ENCODE measurements at regions not wholly inside any gene's neighbourhood (a gene's known extent, or its start where the extent isn't known, plus 50 kb on each side); places are given as distances from the start of the nearest gene placed in this dataset.

DNA sequence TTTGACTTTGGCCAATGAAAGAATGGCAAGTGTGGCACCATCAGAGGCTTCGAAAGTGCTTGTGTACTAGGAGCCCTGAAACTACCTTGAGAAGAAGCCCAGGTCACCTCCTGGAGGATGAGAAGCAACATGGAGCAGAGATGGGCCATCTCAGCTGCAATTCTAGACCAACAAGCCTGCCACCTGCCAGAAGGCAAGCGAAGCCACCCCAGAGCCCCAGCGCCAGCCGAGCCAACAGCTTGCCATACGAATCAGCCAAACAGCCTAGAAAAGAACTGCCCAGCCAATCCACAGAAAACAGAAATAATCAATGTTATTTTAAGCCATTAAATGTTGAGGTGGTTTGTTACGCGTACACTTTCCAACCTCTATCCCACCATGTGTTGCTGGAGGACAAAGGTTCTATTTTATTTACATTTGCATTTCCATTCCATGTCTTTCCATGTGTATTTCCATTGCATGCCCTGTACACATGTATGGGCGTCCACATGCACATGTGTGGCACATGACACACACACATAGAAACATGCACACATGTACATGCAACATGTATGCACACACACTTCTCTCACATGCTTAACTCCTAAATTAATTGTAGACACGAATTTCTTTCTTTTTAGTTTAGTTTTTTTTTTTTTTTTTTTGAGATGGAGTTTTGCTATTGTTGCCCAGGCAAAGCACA lies 144.3 kb upstream of the TNRC6C start:
- TF ChIP-seq, protein P1, sequence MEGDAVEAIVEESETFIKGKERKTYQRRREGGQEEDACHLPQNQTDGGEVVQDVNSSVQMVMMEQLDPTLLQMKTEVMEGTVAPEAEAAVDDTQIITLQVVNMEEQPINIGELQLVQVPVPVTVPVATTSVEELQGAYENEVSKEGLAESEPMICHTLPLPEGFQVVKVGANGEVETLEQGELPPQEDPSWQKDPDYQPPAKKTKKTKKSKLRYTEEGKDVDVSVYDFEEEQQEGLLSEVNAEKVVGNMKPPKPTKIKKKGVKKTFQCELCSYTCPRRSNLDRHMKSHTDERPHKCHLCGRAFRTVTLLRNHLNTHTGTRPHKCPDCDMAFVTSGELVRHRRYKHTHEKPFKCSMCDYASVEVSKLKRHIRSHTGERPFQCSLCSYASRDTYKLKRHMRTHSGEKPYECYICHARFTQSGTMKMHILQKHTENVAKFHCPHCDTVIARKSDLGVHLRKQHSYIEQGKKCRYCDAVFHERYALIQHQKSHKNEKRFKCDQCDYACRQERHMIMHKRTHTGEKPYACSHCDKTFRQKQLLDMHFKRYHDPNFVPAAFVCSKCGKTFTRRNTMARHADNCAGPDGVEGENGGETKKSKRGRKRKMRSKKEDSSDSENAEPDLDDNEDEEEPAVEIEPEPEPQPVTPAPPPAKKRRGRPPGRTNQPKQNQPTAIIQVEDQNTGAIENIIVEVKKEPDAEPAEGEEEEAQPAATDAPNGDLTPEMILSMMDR (tag by site-specific recombination; IDR thresholded peaks at IDR 0.05) = no peak
- TF ChIP-seq, protein P2, sequence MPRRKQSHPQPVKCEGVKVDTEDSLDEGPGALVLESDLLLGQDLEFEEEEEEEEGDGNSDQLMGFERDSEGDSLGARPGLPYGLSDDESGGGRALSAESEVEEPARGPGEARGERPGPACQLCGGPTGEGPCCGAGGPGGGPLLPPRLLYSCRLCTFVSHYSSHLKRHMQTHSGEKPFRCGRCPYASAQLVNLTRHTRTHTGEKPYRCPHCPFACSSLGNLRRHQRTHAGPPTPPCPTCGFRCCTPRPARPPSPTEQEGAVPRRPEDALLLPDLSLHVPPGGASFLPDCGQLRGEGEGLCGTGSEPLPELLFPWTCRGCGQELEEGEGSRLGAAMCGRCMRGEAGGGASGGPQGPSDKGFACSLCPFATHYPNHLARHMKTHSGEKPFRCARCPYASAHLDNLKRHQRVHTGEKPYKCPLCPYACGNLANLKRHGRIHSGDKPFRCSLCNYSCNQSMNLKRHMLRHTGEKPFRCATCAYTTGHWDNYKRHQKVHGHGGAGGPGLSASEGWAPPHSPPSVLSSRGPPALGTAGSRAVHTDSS (tag by site-specific recombination; IDR thresholded peaks at IDR 0.05) = no peak
- TF ChIP-seq ZNF2 (tag by site-specific recombination; IDR thresholded peaks at IDR 0.05) (no peak), ZBTB8A (tag by site-specific recombination; IDR thresholded peaks at IDR 0.05) (no peak), ZNF121 (tag by site-specific recombination; IDR thresholded peaks at IDR 0.05) (no peak), SP3 (tag by site-specific recombination; IDR thresholded peaks at IDR 0.05) (no peak), ZNF416 (tag by site-specific recombination; IDR thresholded peaks at IDR 0.05) (no peak), WT1 (tag by site-specific recombination; IDR thresholded peaks at IDR 0.05) (no peak), GLI4 (tag by site-specific recombination; IDR thresholded peaks at IDR 0.05) (no peak)
- TF ChIP-seq, protein P3, sequence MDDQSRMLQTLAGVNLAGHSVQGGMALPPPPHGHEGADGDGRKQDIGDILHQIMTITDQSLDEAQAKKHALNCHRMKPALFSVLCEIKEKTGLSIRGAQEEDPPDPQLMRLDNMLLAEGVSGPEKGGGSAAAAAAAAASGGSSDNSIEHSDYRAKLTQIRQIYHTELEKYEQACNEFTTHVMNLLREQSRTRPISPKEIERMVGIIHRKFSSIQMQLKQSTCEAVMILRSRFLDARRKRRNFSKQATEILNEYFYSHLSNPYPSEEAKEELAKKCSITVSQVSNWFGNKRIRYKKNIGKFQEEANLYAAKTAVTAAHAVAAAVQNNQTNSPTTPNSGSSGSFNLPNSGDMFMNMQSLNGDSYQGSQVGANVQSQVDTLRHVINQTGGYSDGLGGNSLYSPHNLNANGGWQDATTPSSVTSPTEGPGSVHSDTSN (CRISPR knock-in tag; IDR thresholded peaks at IDR 0.05) = no peak
- TF ChIP-seq, protein P4, sequence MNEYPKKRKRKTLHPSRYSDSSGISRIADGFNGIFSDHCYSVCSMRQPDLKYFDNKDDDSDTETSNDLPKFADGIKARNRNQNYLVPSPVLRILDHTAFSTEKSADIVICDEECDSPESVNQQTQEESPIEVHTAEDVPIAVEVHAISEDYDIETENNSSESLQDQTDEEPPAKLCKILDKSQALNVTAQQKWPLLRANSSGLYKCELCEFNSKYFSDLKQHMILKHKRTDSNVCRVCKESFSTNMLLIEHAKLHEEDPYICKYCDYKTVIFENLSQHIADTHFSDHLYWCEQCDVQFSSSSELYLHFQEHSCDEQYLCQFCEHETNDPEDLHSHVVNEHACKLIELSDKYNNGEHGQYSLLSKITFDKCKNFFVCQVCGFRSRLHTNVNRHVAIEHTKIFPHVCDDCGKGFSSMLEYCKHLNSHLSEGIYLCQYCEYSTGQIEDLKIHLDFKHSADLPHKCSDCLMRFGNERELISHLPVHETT (tag by site-specific recombination; IDR thresholded peaks at IDR 0.05) = no peak
- TF ChIP-seq, protein P5, sequence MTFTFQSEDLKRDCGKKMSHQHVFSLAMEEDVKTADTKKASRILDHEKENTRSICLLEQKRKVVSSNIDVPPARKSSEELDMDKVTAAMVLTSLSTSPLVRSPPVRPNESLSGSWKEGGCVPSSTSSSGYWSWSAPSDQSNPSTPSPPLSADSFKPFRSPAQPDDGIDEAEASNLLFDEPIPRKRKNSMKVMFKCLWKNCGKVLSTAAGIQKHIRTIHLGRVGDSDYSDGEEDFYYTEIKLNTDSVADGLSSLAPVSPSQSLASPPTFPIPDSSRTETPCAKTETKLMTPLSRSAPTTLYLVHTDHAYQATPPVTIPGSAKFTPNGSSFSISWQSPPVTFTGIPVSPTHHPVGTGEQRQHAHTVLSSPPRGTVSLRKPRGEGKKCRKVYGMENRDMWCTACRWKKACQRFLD (tag by site-specific recombination; IDR thresholded peaks at IDR 0.05) = no peak
- TF ChIP-seq, protein P6, sequence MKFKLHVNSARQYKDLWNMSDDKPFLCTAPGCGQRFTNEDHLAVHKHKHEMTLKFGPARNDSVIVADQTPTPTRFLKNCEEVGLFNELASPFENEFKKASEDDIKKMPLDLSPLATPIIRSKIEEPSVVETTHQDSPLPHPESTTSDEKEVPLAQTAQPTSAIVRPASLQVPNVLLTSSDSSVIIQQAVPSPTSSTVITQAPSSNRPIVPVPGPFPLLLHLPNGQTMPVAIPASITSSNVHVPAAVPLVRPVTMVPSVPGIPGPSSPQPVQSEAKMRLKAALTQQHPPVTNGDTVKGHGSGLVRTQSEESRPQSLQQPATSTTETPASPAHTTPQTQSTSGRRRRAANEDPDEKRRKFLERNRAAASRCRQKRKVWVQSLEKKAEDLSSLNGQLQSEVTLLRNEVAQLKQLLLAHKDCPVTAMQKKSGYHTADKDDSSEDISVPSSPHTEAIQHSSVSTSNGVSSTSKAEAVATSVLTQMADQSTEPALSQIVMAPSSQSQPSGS (tag by site-specific recombination; IDR thresholded peaks at IDR 0.05; ENCODE audit: low read depth) = no peak
